CD4-positive, CD25-positive, alpha-beta regulatory T cell (primary cell): ENCODE measurements at regions not wholly inside any gene's neighbourhood (a gene's known extent, or its start where the extent isn't known, plus 50 kb on each side); places are given as distances from the start of the nearest gene placed in this dataset.

Experiments
- ATAC-seq, 2 donors: fragments of 150-1000 bp; cut with Tn5 transposase; one replicate each; pipeline ENCODE4 v1.10.0; 2021; ENCODE audit warnings: low read depth in 2 of 2, moderate number of reproducible peaks in 2 of 2, moderate library complexity in 1 of 2
- DNase-seq, 3 donors: peaks; one replicate each; pipeline versions ENCODE4 v3.0.0 to v3.0.0-alpha.2; 2012 to 2022; ENCODE audit warnings: mixed read lengths in 1 of 3
- H3K27ac ChIP-seq: one replicate; pipeline ENCODE4 v1.7.0; 2013; ENCODE audit warnings: mild to moderate bottlenecking, low read length; ENCODE audit not compliant: insufficient read depth, poor library complexity, severe bottlenecking
- H3K27me3 ChIP-seq: one replicate; pipeline ENCODE4 v1.7.0; 2013; ENCODE audit warnings: low read length; ENCODE audit not compliant: control insufficient read depth, insufficient read depth
- H3K36me3 ChIP-seq: one replicate; pipeline ENCODE4 v1.7.0; 2013; ENCODE audit warnings: mild to moderate bottlenecking, low read length, moderate library complexity; ENCODE audit not compliant: control insufficient read depth, insufficient read depth
- H3K4me1 ChIP-seq: 2 replicates; pipeline ENCODE4 v1.7.0; 2013; ENCODE audit warnings: mild to moderate bottlenecking, low read length; ENCODE audit not compliant: insufficient read depth, control insufficient read depth, poor library complexity, severe bottlenecking
- H3K4me3 ChIP-seq: one replicate; pipeline ENCODE4 v1.7.0; 2013; ENCODE audit warnings: low read depth, mild to moderate bottlenecking, low read length, moderate library complexity
- H3K9me3 ChIP-seq, 2 experiments: 1 replicate in 1 of 2; 2 replicates in 1 of 2; pipeline ENCODE4 v1.7.0; 2013; ENCODE audit warnings: low read length in 2 of 2, mild to moderate bottlenecking in 1 of 2, moderate library complexity in 1 of 2; ENCODE audit not compliant: control insufficient read depth in 2 of 2
- H3K27ac Mint-ChIP-seq, 3 donors: one replicate each; pipeline ENCODE4 v1.8.0; 2020 to 2022; ENCODE audit warnings: mild to moderate bottlenecking in 3 of 3, mixed read lengths in 3 of 3, moderate library complexity in 2 of 3
- H3K27me3 Mint-ChIP-seq: one replicate; pipeline ENCODE4 v1.8.0; 2022; ENCODE audit warnings: mild to moderate bottlenecking, mixed read lengths
- H3K36me3 Mint-ChIP-seq: one replicate; pipeline ENCODE4 v1.8.0; 2020; ENCODE audit warnings: mixed read lengths
- H3K4me1 Mint-ChIP-seq, 4 donors: one replicate each; pipeline ENCODE4 v1.8.0; 2020 to 2022; ENCODE audit warnings: mixed read lengths in 4 of 4, mild to moderate bottlenecking in 1 of 4
- H3K4me3 Mint-ChIP-seq, 4 donors: one replicate each; pipeline ENCODE4 v1.8.0; 2020 to 2022; ENCODE audit warnings: mild to moderate bottlenecking in 4 of 4, mixed read lengths in 4 of 4, moderate library complexity in 3 of 4
- H3K9me3 Mint-ChIP-seq, 7 donors: one replicate each; pipeline ENCODE4 v1.8.0; 2020 to 2022; ENCODE audit warnings: mixed read lengths in 7 of 7, mild to moderate bottlenecking in 3 of 7, moderate library complexity in 2 of 7

DNA sequence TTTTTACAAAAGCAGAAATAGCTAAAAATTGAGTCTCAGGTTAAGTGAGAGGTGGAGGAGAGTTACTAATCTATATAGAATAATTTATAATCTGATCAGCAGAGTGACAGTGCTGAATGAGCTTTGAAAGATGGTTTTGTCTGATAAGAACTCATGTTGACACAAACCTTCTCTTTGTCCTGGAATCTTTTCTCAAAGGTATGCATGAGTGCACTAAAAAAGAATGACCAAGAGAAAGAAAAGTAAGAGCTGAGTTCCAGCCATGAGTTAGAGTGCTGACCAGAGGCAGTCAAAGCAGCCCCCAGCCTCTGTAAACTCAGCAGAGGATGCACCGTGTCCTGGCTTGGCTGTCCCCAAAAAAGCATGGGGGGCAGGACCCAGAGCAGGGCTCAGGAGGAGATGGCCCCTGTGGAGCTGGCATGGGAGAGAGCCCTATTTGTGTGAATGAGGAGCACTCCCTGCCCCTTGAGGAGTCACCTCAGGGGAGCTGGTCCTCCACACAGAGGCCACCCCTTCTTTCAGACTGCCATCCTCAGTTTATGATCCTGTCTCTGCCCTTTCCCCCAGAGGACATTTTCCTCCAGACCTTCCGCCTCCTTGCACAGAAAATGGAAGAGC is 129.8 kb downstream of the SEC23A start:
- Histone ChIP-seq H3K27me3 (no peaks in the 10 kb centered on the region), H3K4me3 (no peak overlapping the region), H3K27ac (no peak overlapping the region), H3K4me1 (no peaks in the 10 kb centered on the region), H3K9me3 (no peaks in the 10 kb centered on the region), H3K36me3 (no peaks in the 10 kb centered on the region)
- Mint-ChIP-seq H3K27ac (no peak overlapping the region), H3K9me3 (peaks cover 0 to 9% (median 2%) of the 10 kb centered on the region in 7 donors), H3K27me3 (peaks cover 4% of the 10 kb centered on the region), H3K4me3 (no peak overlapping the region), H3K36me3 (no peaks in the 10 kb centered on the region), H3K4me1 (no peaks in the 10 kb centered on the region)
- DNase-seq (no peak), ATAC-seq (no peak)

- Histone ChIP-seq H3K4me1 (no peaks in the 10 kb centered on the region), H3K27ac (no peak overlapping the region), H3K36me3 (no peaks in the 10 kb centered on the region), H3K9me3 (no peaks in the 10 kb centered on the region), H3K4me3 (no peak overlapping the region), H3K27me3 (no peaks in the 10 kb centered on the region)
- Mint-ChIP-seq H3K4me3 (no peak overlapping the region), H3K9me3 (peaks cover 0 to 6% (median 0%) of the 10 kb centered on the region in 7 donors), H3K27me3 (no peaks in the 10 kb centered on the region), H3K36me3 (no peaks in the 10 kb centered on the region), H3K27ac (no peak overlapping the region), H3K4me1 (no peaks in the 10 kb centered on the region)
- DNase-seq, result no peak
- ATAC-seq, result no peak
These were observed 130.5 kb downstream of the SEC23A start for GRCh38 chr14:38972511-38972910.

DNA sequence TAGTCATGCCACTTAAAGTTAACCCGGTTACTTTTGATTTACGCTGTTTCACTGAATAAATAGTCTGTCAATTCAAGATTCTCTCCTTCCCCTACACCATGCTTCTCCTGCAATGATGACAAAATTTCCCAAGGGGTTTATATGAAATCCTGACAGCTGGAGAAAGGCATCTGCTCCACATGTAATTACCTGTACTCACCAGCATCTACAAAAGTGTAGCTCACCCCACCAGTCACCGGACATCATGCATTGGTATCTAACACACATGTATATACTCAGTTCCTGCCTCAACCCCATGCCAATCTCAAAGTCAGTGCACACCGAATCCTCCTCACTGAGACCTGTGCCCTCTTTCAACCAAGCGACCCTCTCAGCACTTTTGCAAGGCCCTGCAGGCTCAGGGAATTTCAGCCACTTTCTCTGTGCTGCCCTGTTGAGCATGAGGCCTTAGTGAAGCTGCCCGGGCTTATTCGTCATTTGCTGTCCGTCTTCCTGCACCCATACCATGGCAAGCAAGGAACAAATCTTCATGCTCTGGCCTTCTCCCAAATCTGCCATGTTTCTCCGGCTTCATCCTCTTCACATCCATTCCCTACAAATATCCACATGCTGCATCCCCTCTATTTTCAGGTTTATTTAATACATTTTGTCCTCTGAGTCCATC is 131.6 kb downstream of the SEC23A start:
- H3K4me1 ChIP-seq, result no peaks in the 10 kb centered on the region
- ATAC-seq, result no peak
- H3K27ac ChIP-seq, result no peak overlapping the region
- peaks cover 0 to 6% (median 1%) of the 10 kb centered on the region in 7 donors for H3K9me3 Mint-ChIP-seq
- H3K36me3 ChIP-seq, result no peaks in the 10 kb centered on the region
- H3K36me3 Mint-ChIP-seq, result no peaks in the 10 kb centered on the region
- H3K9me3 ChIP-seq, result no peaks in the 10 kb centered on the region
- no peak overlapping the region for H3K27ac Mint-ChIP-seq
- H3K4me1 Mint-ChIP-seq, result no peaks in the 10 kb centered on the region
- no peak overlapping the region for H3K4me3 Mint-ChIP-seq
- no peak for DNase-seq
- H3K4me3 ChIP-seq, result no peak overlapping the region
- no peaks in the 10 kb centered on the region for H3K27me3 Mint-ChIP-seq
- no peaks in the 10 kb centered on the region for H3K27me3 ChIP-seq

GRCh38 chr14:38964630-38965029 is 138.4 kb downstream of the SEC23A start:
- DNase-seq, result no peak
- Mint-ChIP-seq H3K9me3 (peaks cover 0 to 4% (median 0%) of the 10 kb centered on the region in 7 donors), H3K36me3 (no peaks in the 10 kb centered on the region), H3K4me3 (no peak overlapping the region), H3K27ac (no peak overlapping the region), H3K27me3 (no peaks in the 10 kb centered on the region), H3K4me1 (no peaks in the 10 kb centered on the region)
- no peaks in the 10 kb centered on the region for H3K27me3 ChIP-seq
- no peak overlapping the region for H3K4me3 ChIP-seq
- H3K27ac ChIP-seq, result no peak overlapping the region
- no peaks in the 10 kb centered on the region for H3K4me1 ChIP-seq
- no peak for ATAC-seq
- no peaks in the 10 kb centered on the region for H3K36me3 ChIP-seq
- no peaks in the 10 kb centered on the region for H3K9me3 ChIP-seq

GRCh38 chr14:38960946-38961531 is 142.0 kb downstream of the SEC23A start:
- Histone ChIP-seq H3K9me3 (no peaks in the 10 kb centered on the region), H3K27ac (no peak overlapping the region), H3K4me1 (no peaks in the 10 kb centered on the region), H3K4me3 (no peak overlapping the region), H3K27me3 (no peaks in the 10 kb centered on the region), H3K36me3 (no peaks in the 10 kb centered on the region)
- H3K36me3 Mint-ChIP-seq, result no peaks in the 10 kb centered on the region
- DNase-seq, result no peak
- no peak for ATAC-seq
- no peak overlapping the region for H3K4me3 Mint-ChIP-seq
- H3K9me3 Mint-ChIP-seq, result peaks cover 0 to 4% (median 0%) of the 10 kb centered on the region in 7 donors
- no peak overlapping the region for H3K27ac Mint-ChIP-seq
- H3K4me1 Mint-ChIP-seq, result no peaks in the 10 kb centered on the region
- H3K27me3 Mint-ChIP-seq, result no peaks in the 10 kb centered on the region

DNA sequence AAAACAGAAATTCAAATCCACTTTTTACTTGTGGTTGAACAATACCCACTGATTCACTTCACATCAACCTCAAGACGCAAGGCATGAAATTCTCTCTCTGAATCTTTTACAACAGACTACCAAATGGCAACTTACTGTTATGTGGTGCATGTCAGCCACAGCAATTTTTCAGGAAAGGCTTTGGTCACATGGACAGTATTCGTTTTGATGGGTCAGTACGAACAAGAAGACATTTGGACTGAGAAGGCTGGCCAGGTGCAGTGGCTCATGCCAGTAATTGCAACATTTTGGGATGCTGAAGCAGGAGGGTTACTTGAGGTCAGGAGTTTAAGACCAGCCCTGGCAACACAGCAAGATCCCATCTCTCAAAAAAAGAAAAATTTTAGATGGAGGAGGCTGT is 144.0 kb downstream of the SEC23A start:
- DNase-seq (no peak), ATAC-seq (no peak)
- Histone ChIP-seq H3K27ac (no peak overlapping the region), H3K9me3 (no peaks in the 10 kb centered on the region), H3K4me3 (no peak overlapping the region), H3K4me1 (no peaks in the 10 kb centered on the region), H3K36me3 (no peaks in the 10 kb centered on the region), H3K27me3 (no peaks in the 10 kb centered on the region)
- peaks cover 0 to 2% (median 0%) of the 10 kb centered on the region in 7 donors for H3K9me3 Mint-ChIP-seq
- no peak overlapping the region for H3K27ac Mint-ChIP-seq
- peaks cover 12% of the 10 kb centered on the region for H3K27me3 Mint-ChIP-seq
- no peaks in the 10 kb centered on the region for H3K36me3 Mint-ChIP-seq
- no peaks in the 10 kb centered on the region for H3K4me1 Mint-ChIP-seq
- no peak overlapping the region for H3K4me3 Mint-ChIP-seq

- no peaks in the 10 kb centered on the region for H3K36me3 Mint-ChIP-seq
- H3K27me3 Mint-ChIP-seq, result peaks cover 12% of the 10 kb centered on the region
- H3K9me3 Mint-ChIP-seq, result peaks cover 0 to 2% (median 0%) of the 10 kb centered on the region in 7 donors
- no peaks in the 10 kb centered on the region for H3K27me3 ChIP-seq
- no peak overlapping the region for H3K4me3 ChIP-seq
- H3K4me3 Mint-ChIP-seq, result no peak overlapping the region
- no peaks in the 10 kb centered on the region for H3K36me3 ChIP-seq
- DNase-seq, result no peak
- no peaks in the 10 kb centered on the region for H3K4me1 ChIP-seq
- ATAC-seq, result no peak
- no peaks in the 10 kb centered on the region for H3K4me1 Mint-ChIP-seq
- no peaks in the 10 kb centered on the region for H3K9me3 ChIP-seq
- no peak overlapping the region for H3K27ac ChIP-seq
- H3K27ac Mint-ChIP-seq, result no peak overlapping the region
These were observed 144.4 kb downstream of the SEC23A start for GRCh38 chr14:38958589-38958988.

DNA sequence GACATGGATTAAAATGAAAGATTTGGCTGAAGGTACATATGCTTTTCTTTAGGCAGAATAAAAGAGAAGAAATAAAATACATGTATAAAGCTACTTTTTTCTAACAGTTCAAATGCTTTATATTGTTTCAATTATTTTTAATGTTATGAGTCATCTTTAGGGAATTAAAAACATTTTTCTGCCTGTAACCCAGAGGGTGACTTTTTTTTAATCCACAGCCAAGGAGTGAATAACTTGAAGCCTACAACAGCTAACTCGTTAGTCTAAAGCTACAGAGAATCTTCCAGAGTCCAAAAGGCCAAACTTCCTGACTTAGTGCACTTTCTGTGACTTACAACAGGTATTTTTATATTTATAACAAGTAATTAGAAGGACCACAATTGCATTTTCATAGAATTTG is 151.6 kb downstream of the SEC23A start:
- Histone ChIP-seq H3K4me3 (no peak overlapping the region), H3K27me3 (no peaks in the 10 kb centered on the region), H3K4me1 (no peaks in the 10 kb centered on the region), H3K27ac (no peak overlapping the region), H3K9me3 (no peaks in the 10 kb centered on the region), H3K36me3 (no peaks in the 10 kb centered on the region)
- no peaks in the 10 kb centered on the region for H3K4me1 Mint-ChIP-seq
- no peaks in the 10 kb centered on the region for H3K36me3 Mint-ChIP-seq
- H3K4me3 Mint-ChIP-seq, result no peak overlapping the region
- peaks cover 0 to 2% (median 0%) of the 10 kb centered on the region in 7 donors for H3K9me3 Mint-ChIP-seq
- no peak overlapping the region for H3K27ac Mint-ChIP-seq
- no peak for DNase-seq
- ATAC-seq, result no peak
- peaks cover 17% of the 10 kb centered on the region for H3K27me3 Mint-ChIP-seq
